ENCODE measurements at regions not wholly inside any gene's neighbourhood (a gene's known extent, or its start where the extent isn't known, plus 50 kb on each side); places are given as distances from the start of the nearest gene placed in this dataset.
A peak's percentile ranks its signal among the peaks of the same experiment; 100 is the strongest.

DNA sequence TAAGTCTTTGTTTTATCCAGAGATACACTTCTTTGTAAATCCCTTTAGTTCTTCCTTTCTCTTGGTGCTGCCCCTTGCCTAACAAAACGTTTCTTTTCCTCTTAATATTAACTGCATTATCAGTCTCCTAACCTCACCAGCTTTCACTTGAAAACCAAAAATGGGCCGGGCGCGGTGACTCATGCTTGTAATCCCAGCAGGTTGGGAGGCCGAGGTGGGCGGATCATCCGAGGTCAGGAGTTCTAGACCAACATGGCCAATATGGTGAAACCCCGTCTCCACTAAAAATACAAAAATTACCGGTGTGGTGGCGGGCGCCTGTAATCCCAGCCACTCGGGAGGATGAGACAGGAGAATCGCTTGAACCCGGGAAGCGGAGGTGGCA is 329.8 kb upstream of the MIR17HG start:
- Histone ChIP-seq H3K4me2 (peak overlapping the region; percentile 61), H3K4me1 (replicated peaks; ENCODE audit: insufficient read depth) (no peaks in the 10 kb centered on the region), H3K27ac (no peak overlapping the region), H3F3A (ENCODE audit: insufficient read depth, low read depth) (no peaks in the 10 kb centered on the region), H2AFZ (peak overlapping the region; percentile 73; the same call in 1 of the 2 replicates), H4K20me1 (ENCODE audit: insufficient read depth) (no peaks in the 10 kb centered on the region), H3K9me2 (ENCODE audit: insufficient read depth) (no peaks in the 10 kb centered on the region), H3K9me3 (ENCODE audit: insufficient read depth, low read depth) (no peaks in the 10 kb centered on the region), H3K79me2 (ENCODE audit: low read depth) (no peaks in the 10 kb centered on the region), H3K36me3 (ENCODE audit: low read depth) (no peaks in the 10 kb centered on the region), H3K27me3 (ENCODE audit: insufficient read depth, low read depth) (no peaks in the 10 kb centered on the region), H3K4me3 (no peak overlapping the region)
- intact Hi-C loops (cut with micrococcal nuclease; ENCODE audit: unreplicated experiment): no loop called here
- DNase-seq: peak in 1 of 2 experiments; percentile 20
- ChIA-PET POLR2A (ENCODE audit: unreplicated experiment) (no interaction called here), CTCF (interaction anchor here (0.6 kb wide), 1 partner anchor 135 kb away, joined by 8 read pairs; no protein-coding TSS in a partner anchor)
- BruUV-seq (replicated peaks): no TSS peak
- no peak for TF ChIP-seq EZH2 (IDR thresholded peaks at IDR 0.05; ENCODE audit: low read depth)
- TF ChIP-seq, protein P1, sequence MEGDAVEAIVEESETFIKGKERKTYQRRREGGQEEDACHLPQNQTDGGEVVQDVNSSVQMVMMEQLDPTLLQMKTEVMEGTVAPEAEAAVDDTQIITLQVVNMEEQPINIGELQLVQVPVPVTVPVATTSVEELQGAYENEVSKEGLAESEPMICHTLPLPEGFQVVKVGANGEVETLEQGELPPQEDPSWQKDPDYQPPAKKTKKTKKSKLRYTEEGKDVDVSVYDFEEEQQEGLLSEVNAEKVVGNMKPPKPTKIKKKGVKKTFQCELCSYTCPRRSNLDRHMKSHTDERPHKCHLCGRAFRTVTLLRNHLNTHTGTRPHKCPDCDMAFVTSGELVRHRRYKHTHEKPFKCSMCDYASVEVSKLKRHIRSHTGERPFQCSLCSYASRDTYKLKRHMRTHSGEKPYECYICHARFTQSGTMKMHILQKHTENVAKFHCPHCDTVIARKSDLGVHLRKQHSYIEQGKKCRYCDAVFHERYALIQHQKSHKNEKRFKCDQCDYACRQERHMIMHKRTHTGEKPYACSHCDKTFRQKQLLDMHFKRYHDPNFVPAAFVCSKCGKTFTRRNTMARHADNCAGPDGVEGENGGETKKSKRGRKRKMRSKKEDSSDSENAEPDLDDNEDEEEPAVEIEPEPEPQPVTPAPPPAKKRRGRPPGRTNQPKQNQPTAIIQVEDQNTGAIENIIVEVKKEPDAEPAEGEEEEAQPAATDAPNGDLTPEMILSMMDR (conservative IDR thresholded peaks at IDR 0.05): no peak; the same call in 1 of the 2 replicates

GRCh38 chr13:91020461-91021034 is 326.9 kb upstream of the MIR17HG start:
- H3K36me3 ChIP-seq (ENCODE audit: low read depth): no peaks in the 10 kb centered on the region
- no peaks in the 10 kb centered on the region for H3K9me3 ChIP-seq (ENCODE audit: insufficient read depth, low read depth)
- no peaks in the 10 kb centered on the region for H3K27me3 ChIP-seq (ENCODE audit: insufficient read depth, low read depth)
- TF ChIP-seq EZH2 (IDR thresholded peaks at IDR 0.05; ENCODE audit: low read depth): no peak
- TF ChIP-seq, protein P1 (conservative IDR thresholded peaks at IDR 0.05): no peak
- intact Hi-C loops (cut with micrococcal nuclease; ENCODE audit: unreplicated experiment): no loop called here
- no peaks in the 10 kb centered on the region for H3K79me2 ChIP-seq (ENCODE audit: low read depth)
- H2AFZ ChIP-seq: no peak overlapping the region
- CTCF ChIA-PET: no interaction called here
- POLR2A ChIA-PET (ENCODE audit: unreplicated experiment): no interaction called here
- no peak overlapping the region for H3K4me2 ChIP-seq
- H4K20me1 ChIP-seq (ENCODE audit: insufficient read depth): no peaks in the 10 kb centered on the region
- no peaks in the 10 kb centered on the region for H3K4me1 ChIP-seq (replicated peaks; ENCODE audit: insufficient read depth)
- no peak for DNase-seq
- no peak overlapping the region for H3K4me3 ChIP-seq
- H3K27ac ChIP-seq: no peak overlapping the region
- no peaks in the 10 kb centered on the region for H3F3A ChIP-seq (ENCODE audit: insufficient read depth, low read depth)
- H3K9me2 ChIP-seq (ENCODE audit: insufficient read depth): no peaks in the 10 kb centered on the region
- no TSS peak for BruUV-seq (replicated peaks)

DNA sequence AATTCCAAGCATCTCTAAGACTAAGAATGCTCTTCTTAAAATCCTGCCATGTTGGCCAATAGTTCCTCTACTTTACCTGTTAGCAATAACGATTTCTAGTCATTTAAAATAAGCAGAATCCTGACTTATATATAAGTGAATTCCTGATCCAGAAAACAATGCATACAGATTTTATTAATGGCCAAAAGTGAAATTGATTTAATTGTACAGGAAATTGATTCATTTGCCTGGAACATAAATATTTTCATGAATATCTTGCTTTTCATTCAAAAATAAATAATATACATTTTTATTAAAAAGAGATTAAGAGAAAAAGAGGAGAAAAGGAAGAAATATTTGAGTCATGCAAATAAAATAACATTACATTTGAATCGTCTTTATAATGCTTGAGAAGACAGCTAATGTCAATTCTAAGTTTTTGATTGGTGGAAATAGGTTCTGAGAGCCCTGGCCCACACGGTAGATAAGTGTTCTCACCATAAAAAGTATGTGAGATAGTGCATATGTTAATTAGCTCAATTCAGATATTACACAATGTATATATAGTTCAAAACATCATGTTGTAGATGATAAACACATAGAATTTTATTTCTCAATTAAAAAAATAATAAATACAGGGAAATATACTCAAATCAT is 323.2 kb upstream of the MIR17HG start:
- POLR2A ChIA-PET (ENCODE audit: unreplicated experiment): no interaction called here
- Histone ChIP-seq H4K20me1 (ENCODE audit: insufficient read depth) (no peaks in the 10 kb centered on the region), H3K36me3 (ENCODE audit: low read depth) (no peaks in the 10 kb centered on the region), H3K4me1 (replicated peaks; ENCODE audit: insufficient read depth) (no peaks in the 10 kb centered on the region), H3K27ac (no peak overlapping the region), H3K4me3 (no peak overlapping the region), H3K9me3 (ENCODE audit: insufficient read depth, low read depth) (no peaks in the 10 kb centered on the region), H3K4me2 (no peak overlapping the region), H3K27me3 (ENCODE audit: insufficient read depth, low read depth) (no peaks in the 10 kb centered on the region), H3K9me2 (ENCODE audit: insufficient read depth) (no peaks in the 10 kb centered on the region; the same call in 1 of the 2 replicates), H2AFZ (no peak overlapping the region), H3K79me2 (ENCODE audit: low read depth) (no peaks in the 10 kb centered on the region), H3F3A (ENCODE audit: insufficient read depth, low read depth) (no peaks in the 10 kb centered on the region)
- CTCF ChIA-PET: no interaction called here
- BruUV-seq (replicated peaks): no TSS peak
- DNase-seq: no peak
- no peak for TF ChIP-seq EZH2 (IDR thresholded peaks at IDR 0.05; ENCODE audit: low read depth)
- TF ChIP-seq, protein P1 (conservative IDR thresholded peaks at IDR 0.05): no peak
- intact Hi-C loops (cut with micrococcal nuclease; ENCODE audit: unreplicated experiment): no loop called here
